HG03354 (cell line): ENCODE measurements at regions not wholly inside any gene's neighbourhood (a gene's known extent, or its start where the extent isn't known, plus 50 kb on each side); places are given as distances from the start of the nearest gene placed in this dataset.
"Not testable (repeated sequence)": the region's sequence is repeated elsewhere in the genome, so short reads cannot be mapped to it uniquely, and the experiment has no call there.

Experiments used
- ATAC-seq: cut with Tn5 transposase; IDR thresholded peaks from one replicate; pipeline ENCODE4 v1.9.1; 2021; ENCODE audit warnings: mild to moderate bottlenecking; ENCODE audit not compliant: unreplicated experiment, poor library complexity, severe bottlenecking

- ATAC-seq: no peak
Observed at GRCh38 chr10:31693491-31693890, 235.1 kb downstream of the ARHGAP12 start.

- ATAC-seq: no peak
Observed at GRCh38 chr10:31689233-31689632, 239.4 kb downstream of the ARHGAP12 start.

GRCh38 chr10:31687663-31688482, 240.8 kb downstream of the ARHGAP12 start:
- ATAC-seq: no peak

- no peak for ATAC-seq
Observed at GRCh38 chr10:31686599-31686998, 242.0 kb downstream of the ARHGAP12 start.

GRCh38 chr10:31683682-31684081, 244.9 kb downstream of the ARHGAP12 start:
- ATAC-seq: no peak

GRCh38 chr10:31679936-31680335, 248.7 kb downstream of the ARHGAP12 start:
- ATAC-seq: no peak

GRCh38 chr10:31678575-31679516, 249.8 kb downstream of the ARHGAP12 start:
- no peak for ATAC-seq

GRCh38 chr10:31678139-31678536, 250.5 kb downstream of the ARHGAP12 start:
- ATAC-seq: no peak

- ATAC-seq: no peak
Observed at GRCh38 chr10:31677195-31678138, 251.2 kb downstream of the ARHGAP12 start.

- no peak for ATAC-seq
Observed at GRCh38 chr10:31675726-31676125, 252.9 kb downstream of the ARHGAP12 start.

GRCh38 chr10:31669357-31669756, 259.3 kb downstream of the ARHGAP12 start:
- no peak for ATAC-seq

GRCh38 chr10:31668326-31668725, 260.3 kb downstream of the ARHGAP12 start:
- ATAC-seq: no peak

GRCh38 chr10:31665764-31666279, 262.8 kb downstream of the ARHGAP12 start:
- ATAC-seq: not testable (repeated sequence)

GRCh38 chr10:31664803-31665202, 263.8 kb downstream of the ARHGAP12 start:
- ATAC-seq: no peak

- ATAC-seq: not testable (repeated sequence)
Observed at GRCh38 chr10:31664071-31664470, 264.6 kb downstream of the ARHGAP12 start.

- ATAC-seq: no peak
Observed at GRCh38 chr10:31660300-31660699, 268.3 kb downstream of the ARHGAP12 start.

GRCh38 chr10:31659665-31660064, 269.0 kb downstream of the ARHGAP12 start:
- no peak for ATAC-seq

- ATAC-seq: no peak
Observed at GRCh38 chr10:31657434-31657872, 271.2 kb downstream of the ARHGAP12 start.

GRCh38 chr10:31656851-31657433, 271.7 kb downstream of the ARHGAP12 start:
- ATAC-seq: no peak
